22Rv1 (cell line): ENCODE measurements at regions not wholly inside any gene's neighbourhood (a gene's known extent, or its start where the extent isn't known, plus 50 kb on each side); places are given as distances from the start of the nearest gene placed in this dataset.

ENCODE experiments used
- H3K27ac ChIP-seq: fragments of 450-650 bp; 2 replicates; pipeline ENCODE4 v1.5.1; 2017
- ZFX ChIP-seq: fragments of 450-650 bp; IDR thresholded peaks from 2 replicates; pipeline ENCODE4 v1.6.1; 2017; ENCODE audit warnings: antibody characterized with exemption, borderline replicate concordance
- TF ChIP-seq, protein P1 (sequence below): fragments of 450-650 bp; IDR thresholded peaks from 2 replicates; pipeline ENCODE4 v1.5.1; 2017; ENCODE audit warnings: mild to moderate bottlenecking

DNA sequence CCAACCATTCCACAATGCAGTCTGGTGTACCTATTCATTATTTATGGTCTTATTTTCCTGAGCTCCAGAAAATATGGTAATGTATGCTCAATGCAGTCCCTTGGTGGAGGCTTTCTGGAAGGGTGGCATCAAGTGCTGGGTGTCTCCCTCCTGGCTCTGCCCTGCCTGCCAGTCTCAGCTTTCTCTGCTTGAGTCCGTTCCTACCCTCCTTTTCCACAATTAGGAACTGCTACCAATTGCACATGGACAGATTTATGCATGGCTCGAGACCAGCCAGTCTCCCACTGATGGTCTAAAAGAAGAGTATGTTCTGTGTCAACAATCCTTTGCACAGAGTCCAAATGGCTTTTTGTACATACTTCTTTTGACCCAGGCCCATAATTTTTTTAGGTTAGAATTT lies 189.8 kb downstream of the TLE1 start:
- TF ChIP-seq, protein P1, sequence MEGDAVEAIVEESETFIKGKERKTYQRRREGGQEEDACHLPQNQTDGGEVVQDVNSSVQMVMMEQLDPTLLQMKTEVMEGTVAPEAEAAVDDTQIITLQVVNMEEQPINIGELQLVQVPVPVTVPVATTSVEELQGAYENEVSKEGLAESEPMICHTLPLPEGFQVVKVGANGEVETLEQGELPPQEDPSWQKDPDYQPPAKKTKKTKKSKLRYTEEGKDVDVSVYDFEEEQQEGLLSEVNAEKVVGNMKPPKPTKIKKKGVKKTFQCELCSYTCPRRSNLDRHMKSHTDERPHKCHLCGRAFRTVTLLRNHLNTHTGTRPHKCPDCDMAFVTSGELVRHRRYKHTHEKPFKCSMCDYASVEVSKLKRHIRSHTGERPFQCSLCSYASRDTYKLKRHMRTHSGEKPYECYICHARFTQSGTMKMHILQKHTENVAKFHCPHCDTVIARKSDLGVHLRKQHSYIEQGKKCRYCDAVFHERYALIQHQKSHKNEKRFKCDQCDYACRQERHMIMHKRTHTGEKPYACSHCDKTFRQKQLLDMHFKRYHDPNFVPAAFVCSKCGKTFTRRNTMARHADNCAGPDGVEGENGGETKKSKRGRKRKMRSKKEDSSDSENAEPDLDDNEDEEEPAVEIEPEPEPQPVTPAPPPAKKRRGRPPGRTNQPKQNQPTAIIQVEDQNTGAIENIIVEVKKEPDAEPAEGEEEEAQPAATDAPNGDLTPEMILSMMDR, result no peak
- no peak for TF ChIP-seq ZFX
- no peak overlapping the region for H3K27ac ChIP-seq

DNA sequence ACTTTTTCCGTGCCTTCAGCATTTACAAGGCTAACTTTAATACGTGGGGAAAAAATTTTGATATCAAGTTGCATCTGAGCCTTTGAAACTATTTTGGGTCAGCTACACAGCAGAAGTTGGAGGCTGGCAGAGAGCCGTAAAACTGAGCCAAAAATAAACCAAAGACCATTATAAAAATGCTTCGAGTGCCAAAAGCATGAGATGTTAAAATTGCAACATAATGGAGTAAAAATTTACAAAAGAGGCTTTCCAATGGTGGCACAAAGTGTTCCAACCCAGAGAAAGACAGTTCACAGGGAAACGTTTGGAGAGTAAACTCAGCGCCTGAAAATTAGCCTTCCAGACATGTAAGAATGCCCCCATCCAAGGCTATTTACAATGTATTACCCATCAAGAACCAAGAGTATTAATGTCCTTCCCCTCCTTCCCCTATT lies 190.3 kb downstream of the TLE1 start:
- H3K27ac ChIP-seq, result no peak overlapping the region
- TF ChIP-seq, protein P1, result no peak
- TF ChIP-seq ZFX, result no peak

DNA sequence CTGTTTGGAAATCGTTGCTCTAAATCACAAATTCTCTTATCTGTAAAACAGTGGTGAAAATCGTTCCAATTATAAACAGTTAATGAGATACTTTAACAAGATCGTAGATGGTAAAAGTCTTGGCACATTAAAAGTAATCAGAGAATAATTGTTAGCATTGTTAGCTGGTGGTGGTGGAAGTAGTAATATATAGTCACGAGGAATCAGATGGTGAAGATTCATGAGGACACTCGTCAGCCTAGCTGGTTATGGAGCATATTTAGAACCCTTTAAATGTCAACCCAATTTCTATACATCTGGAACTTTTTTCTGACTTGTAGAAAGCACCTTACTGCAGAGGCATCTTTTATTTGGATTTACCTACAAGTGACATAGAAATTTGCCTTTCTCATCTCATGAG lies 190.8 kb downstream of the TLE1 start:
- TF ChIP-seq ZFX, result no peak
- TF ChIP-seq, protein P1, result no peak

DNA sequence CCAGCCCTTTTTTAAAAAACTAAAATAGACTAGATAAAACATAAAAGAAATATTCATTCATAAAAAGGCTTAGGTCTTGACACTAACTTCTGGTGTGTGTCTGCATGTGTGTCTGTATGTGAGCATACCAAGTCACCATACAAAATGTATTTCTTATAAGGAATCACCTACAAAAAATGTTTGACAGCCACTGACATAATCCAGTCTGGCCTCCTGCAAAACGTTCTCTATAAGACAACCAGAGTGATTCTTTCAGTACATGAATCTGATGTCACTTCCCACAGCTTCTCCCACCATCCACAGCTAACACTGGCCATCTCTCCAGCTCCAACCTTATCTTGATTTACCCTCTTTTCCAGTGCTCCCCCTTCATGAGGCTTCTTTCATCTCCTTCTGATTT lies 192.3 kb downstream of the TLE1 start:
- no peak for TF ChIP-seq ZFX
- TF ChIP-seq, protein P1, result no peak
- H3K27ac ChIP-seq, result no peak overlapping the region

More for the DNA sequence above, 190.8 kb downstream of the TLE1 start:
- H3K27ac ChIP-seq, result no peak overlapping the region

DNA sequence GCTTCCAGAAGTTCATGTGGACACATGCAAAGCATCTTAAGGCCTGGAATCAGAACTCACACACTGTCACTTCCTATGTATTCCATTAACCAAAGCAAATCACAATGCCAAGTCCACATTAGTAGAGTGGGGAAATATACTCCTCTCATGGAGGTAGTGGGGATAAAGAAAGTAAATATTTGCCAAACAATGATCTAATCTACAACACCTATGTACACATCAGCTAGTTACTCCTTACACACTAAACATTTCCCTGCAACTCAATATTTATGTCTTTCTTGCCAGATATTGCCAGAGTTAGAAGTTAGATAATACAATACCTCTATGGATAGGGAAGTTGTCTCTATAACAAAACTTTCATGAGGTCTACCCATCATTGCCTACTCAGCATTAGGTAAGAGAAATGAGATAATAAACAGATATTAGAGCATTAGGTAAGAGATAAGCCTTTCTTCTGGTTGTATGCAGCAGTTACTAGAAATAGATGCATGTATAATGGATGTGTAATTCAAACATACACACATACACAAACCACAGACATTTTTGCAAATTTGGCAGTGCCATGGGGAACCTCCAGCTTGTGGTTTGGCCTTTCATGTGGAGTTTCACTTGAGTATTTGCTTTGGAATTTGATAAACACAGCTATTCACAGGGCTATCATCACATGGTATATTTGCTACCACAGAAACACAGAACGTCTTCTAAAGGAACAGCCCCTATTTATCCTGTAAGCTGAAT lies 196.5 kb downstream of the TLE1 start:
- no peak overlapping the region for H3K27ac ChIP-seq
- TF ChIP-seq, protein P1, result no peak
- TF ChIP-seq ZFX, result no peak

DNA sequence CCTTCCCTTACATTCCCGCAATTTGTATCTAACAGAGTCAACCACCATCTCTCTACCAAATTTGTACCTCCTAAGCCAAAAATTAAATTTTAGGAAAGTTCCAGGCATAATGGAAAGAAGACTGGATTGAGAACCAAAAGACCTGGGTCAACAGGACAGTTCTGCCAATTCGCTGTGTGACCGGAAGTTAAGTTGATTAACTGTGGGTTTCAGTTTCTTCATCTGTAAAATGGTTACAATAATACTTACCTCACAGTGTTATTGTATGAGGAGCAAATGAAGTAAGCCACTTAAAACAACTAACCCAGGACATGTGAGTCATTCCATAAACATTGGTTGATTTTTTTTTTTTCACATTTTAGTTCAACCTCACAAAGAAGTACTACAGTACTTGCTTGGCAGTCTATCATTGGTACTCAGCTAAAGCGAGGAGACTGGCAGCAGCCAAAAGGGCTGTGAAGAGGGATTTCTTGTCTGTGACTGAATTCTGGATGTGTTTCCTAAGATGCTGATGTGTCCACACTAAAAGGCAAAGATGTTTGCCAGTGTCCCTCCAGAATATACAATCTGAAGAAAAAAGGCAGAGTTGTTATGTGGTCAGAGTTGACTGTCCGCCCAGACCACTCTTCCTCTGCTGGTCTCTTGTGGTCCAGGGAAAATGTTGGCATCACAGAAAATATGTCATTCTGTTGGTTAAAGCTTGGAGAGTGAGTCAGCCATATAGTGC lies 198.6 kb downstream of the TLE1 start:
- no peak overlapping the region for H3K27ac ChIP-seq
- no peak for TF ChIP-seq ZFX
- TF ChIP-seq, protein P1, result no peak

DNA sequence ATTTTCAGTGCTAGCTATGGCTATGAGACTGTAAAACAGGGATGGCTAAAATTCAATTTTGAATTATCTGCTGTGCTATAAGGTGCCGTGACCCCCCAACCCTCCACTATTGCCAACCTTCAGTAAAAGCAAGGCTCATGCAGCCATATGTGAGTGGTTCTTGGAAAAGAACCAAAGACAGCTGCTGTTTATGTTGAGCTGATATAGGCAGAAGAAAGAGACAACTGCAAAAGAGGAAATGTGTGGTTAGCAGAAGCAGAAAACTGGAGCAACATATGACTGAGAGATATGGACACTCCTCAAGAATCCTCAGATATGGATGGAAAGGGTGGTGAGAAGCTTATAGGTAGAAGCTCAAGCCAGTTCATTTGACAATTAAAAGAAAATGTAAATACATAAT lies 200.3 kb downstream of the TLE1 start:
- no peak for TF ChIP-seq ZFX
- TF ChIP-seq, protein P1, result no peak
- no peak overlapping the region for H3K27ac ChIP-seq
